H1 (cell line): ENCODE measurements at regions not wholly inside any gene's neighbourhood (a gene's known extent, or its start where the extent isn't known, plus 50 kb on each side); places are given as distances from the start of the nearest gene placed in this dataset.

ENCODE experiments used
- CTCF ChIA-PET: fragments of 300-600 bp; sonication (Branson Sonifier 250); formaldehyde crosslinking; loops from one replicate; lab custom pipeline; 2021; ENCODE audit not compliant: partially characterized antibody; lab: Charles Lee
- POLR2A ChIA-PET: fragments of 300-600 bp; sonication (Branson Sonifier 250); formaldehyde crosslinking; loops from one replicate; lab custom pipeline; 2021; ENCODE audit warnings: inconsistent platforms; ENCODE audit not compliant: partially characterized antibody; lab: Charles Lee
- DNase-seq, 2 experiments: peaks; one replicate each; pipeline versions ENCODE4 v3.0.0 to v3.0.0-alpha.2; 2010 to 2022; ENCODE audit warnings: low spot score in 2 of 2, low read depth in 1 of 2, mixed read lengths in 1 of 2
- FAIRE-seq: peaks from 2 replicates; lab custom pipeline; 2011; peaks lifted over from hg19 to GRCh38; lab: Jason Lieb, UNC
- H2AFZ ChIP-seq: 2 replicates; pipeline ENCODE4 v1.8.1; 2012; ENCODE audit warnings: low read length, inconsistent platforms
- H2AK5ac ChIP-seq: 2 replicates; pipeline ENCODE4 v1.6.1; 2013; ENCODE audit warnings: low read depth, low read length
- H2BK120ac ChIP-seq: replicated peaks from 2 replicates; pipeline ENCODE3; 2013; ENCODE audit warnings: low read depth, low read length, inconsistent platforms
- H2BK12ac ChIP-seq: 2 replicates; pipeline ENCODE4 v1.6.1; 2013; ENCODE audit warnings: low read depth, low read length
- H2BK15ac ChIP-seq: 2 replicates; pipeline ENCODE4 v1.6.1; 2013; ENCODE audit warnings: low read length
- H2BK20ac ChIP-seq: 2 replicates; pipeline ENCODE4 v1.6.1; 2013; ENCODE audit warnings: low read length
- H2BK5ac ChIP-seq: 2 replicates; pipeline ENCODE4 v1.6.1; 2013; ENCODE audit warnings: low read depth, low read length
- H3K14ac ChIP-seq: 2 replicates; pipeline ENCODE4 v1.6.1; 2013; ENCODE audit warnings: inconsistent platforms; ENCODE audit not compliant: insufficient read length
- H3K18ac ChIP-seq: 2 replicates; pipeline ENCODE4 v1.6.1; 2013; ENCODE audit warnings: low read length; ENCODE audit errors: extremely low read depth
- H3K23ac ChIP-seq: 2 replicates; pipeline ENCODE4 v1.6.1; 2013; ENCODE audit warnings: inconsistent platforms; ENCODE audit not compliant: insufficient read length
- H3K23me2 ChIP-seq: 2 replicates; pipeline ENCODE4 v1.6.1; 2013; ENCODE audit warnings: low read depth, low read length
- H3K27ac ChIP-seq: 2 replicates; pipeline ENCODE4 v1.6.1; 2011; ENCODE audit warnings: low read depth, low read length, inconsistent platforms
- H3K27me3 ChIP-seq, 4 experiments: replicated peaks in 1 of 4; 1 replicate in 1 of 4; 2 replicates in 3 of 4; pipeline versions ENCODE4 v1.6.1 to v1.8.1; 2011 to 2013; ENCODE audit warnings: low read length in 3 of 4, mild to moderate bottlenecking in 3 of 4, inconsistent platforms in 2 of 4, mixed read lengths in 2 of 4, moderate library complexity in 1 of 4; ENCODE audit not compliant: control insufficient read depth in 3 of 4, insufficient read depth in 3 of 4; ENCODE audit errors: extremely low read depth in 1 of 4
- H3K36me3 ChIP-seq, 4 experiments: 2 replicates each; pipeline versions ENCODE4 v1.6.1 to v1.8.1; 2011 to 2013; ENCODE audit warnings: mild to moderate bottlenecking in 4 of 4, low read length in 3 of 4, moderate library complexity in 2 of 4, control low read depth in 1 of 4, inconsistent platforms in 1 of 4; ENCODE audit not compliant: insufficient read depth in 4 of 4, control insufficient read depth in 2 of 4
- H3K4ac ChIP-seq: replicated peaks from 2 replicates; pipeline ENCODE3; 2013; ENCODE audit warnings: low read length, low read depth, mixed read lengths, inconsistent platforms; ENCODE audit not compliant: insufficient read length
- H3K4me1 ChIP-seq, 4 experiments: replicated peaks in 1 of 4; 1 replicate in 1 of 4; 2 replicates in 3 of 4; pipeline versions ENCODE4 v1.6.1 to v1.8.1; 2011 to 2013; ENCODE audit warnings: low read length in 3 of 4, inconsistent platforms in 2 of 4, mixed read lengths in 1 of 4; ENCODE audit not compliant: insufficient read depth in 4 of 4, control insufficient read depth in 3 of 4
- H3K4me2 ChIP-seq, 2 experiments: 2 replicates each; pipeline versions ENCODE4 v1.6.1 to v1.8.1; 2011 to 2013; ENCODE audit warnings: low read depth in 2 of 2, low read length in 2 of 2, control low read depth in 1 of 2, inconsistent platforms in 1 of 2, mild to moderate bottlenecking in 1 of 2; ENCODE audit not compliant: insufficient read depth in 1 of 2
- H3K4me3 ChIP-seq, 4 experiments: fragments of 200-600, 300-600 bp in 1 of 4; sonication (generic), shearing (Covaris generic), sonication (Bioruptor Twin) in 1 of 4; 2 replicates each; pipeline versions ENCODE4 v1.5.1 to v1.8.1; 2011 to 2016; ENCODE audit warnings: low read length in 4 of 4, low read depth in 3 of 4, control low read depth in 2 of 4, inconsistent platforms in 2 of 4, mild to moderate bottlenecking in 2 of 4, mixed read lengths in 1 of 4, moderate library complexity in 1 of 4; ENCODE audit not compliant: insufficient read depth in 2 of 4; ENCODE audit errors: extremely low read depth in 1 of 4
- H3K56ac ChIP-seq: replicated peaks from 2 replicates; pipeline ENCODE3; 2013; ENCODE audit warnings: low read depth, mild to moderate bottlenecking, mixed read lengths, low read length, inconsistent platforms; ENCODE audit not compliant: insufficient read length
- H3K79me1 ChIP-seq: 2 replicates; pipeline ENCODE4 v1.6.1; 2013; ENCODE audit warnings: low read depth, low read length, control low read depth
- H3K79me2 ChIP-seq, 2 experiments: 2 replicates each; pipeline versions ENCODE4 v1.6.1 to v1.8.1; 2012 to 2013; ENCODE audit warnings: low read length in 2 of 2, mild to moderate bottlenecking in 2 of 2, inconsistent platforms in 1 of 2; ENCODE audit not compliant: insufficient read depth in 2 of 2, control insufficient read depth in 1 of 2
- H3K9ac ChIP-seq, 4 experiments: replicated peaks in 1 of 4; 1 replicate in 1 of 4; 2 replicates in 3 of 4; pipeline versions ENCODE4 v1.6.1 to v1.8.1; 2011 to 2013; ENCODE audit warnings: low read depth in 3 of 4, low read length in 3 of 4, control low read depth in 2 of 4, mild to moderate bottlenecking in 2 of 4, moderate library complexity in 2 of 4, inconsistent platforms in 1 of 4; ENCODE audit errors: extremely low read depth in 1 of 4
- H3K9me3 ChIP-seq, 2 experiments: 2 replicates each; pipeline versions ENCODE4 v1.6.1 to v1.8.1; 2012 to 2013; ENCODE audit warnings: mild to moderate bottlenecking in 2 of 2, moderate library complexity in 2 of 2, control low read depth in 1 of 2, inconsistent platforms in 1 of 2, low read depth in 1 of 2, low read length in 1 of 2, mixed read lengths in 1 of 2; ENCODE audit not compliant: insufficient read depth in 2 of 2
- H4K20me1 ChIP-seq, 2 experiments: replicated peaks in 1 of 2; 2 replicates each; pipeline versions ENCODE3 to v1.8.1; 2011 to 2013; ENCODE audit warnings: inconsistent platforms in 2 of 2, low read length in 2 of 2, mild to moderate bottlenecking in 1 of 2; ENCODE audit not compliant: insufficient read depth in 2 of 2, control insufficient read depth in 1 of 2
- H4K5ac ChIP-seq: 2 replicates; pipeline ENCODE4 v1.6.1; 2013; ENCODE audit warnings: low read length, low read depth, mixed read lengths, inconsistent platforms; ENCODE audit not compliant: insufficient read length
- H4K8ac ChIP-seq: 2 replicates; pipeline ENCODE4 v1.8.0; 2013; ENCODE audit warnings: mild to moderate bottlenecking, moderate library complexity, low read length, inconsistent platforms; ENCODE audit not compliant: insufficient read depth; ENCODE audit errors: extremely low read depth
- H4K91ac ChIP-seq: replicated peaks from 2 replicates; pipeline ENCODE3; 2013; ENCODE audit warnings: low read length, mixed read lengths, inconsistent platforms; ENCODE audit not compliant: insufficient read length
- CBX5 ChIP-seq: fragments of 300-800, 300-1000 bp; sonication (generic); IDR thresholded peaks from 2 replicates; pipeline ENCODE4 v1.7.1; 2016; ENCODE audit warnings: antibody characterized with exemption, low read length, low read depth
- MAFK ChIP-seq: IDR thresholded peaks from 2 replicates; pipeline ENCODE4 v1.6.1; 2012; ENCODE audit warnings: low read depth, mild to moderate bottlenecking, improper control_type of control experiment, low read length
- WGBS, 2 experiments: shearing (Covaris generic) in 1 of 2; methylation state at CpG; one replicate each; pipeline versions ENCODE4 v1.1.6 to v1.1.7; 2013 to 2015; ENCODE audit warnings: low lambda C conversion rate in 2 of 2, mixed read lengths in 2 of 2, inconsistent platforms in 1 of 2, low coverage in 1 of 2, missing lambda C conversion rate in 1 of 2; ENCODE audit not compliant: insufficient replicate concordance in 2 of 2, insufficient coverage in 1 of 2, insufficient read length in 1 of 2; ENCODE audit errors: extremely low coverage in 1 of 2, missing lambda C conversion rate in 1 of 2; 5-methylcytosine and 5-hydroxymethylcytosine counted together

- Histone ChIP-seq H4K8ac (no peak overlapping the region), H3K79me2 (no peaks in the 10 kb centered on the region), H2AFZ (no peak overlapping the region), H3K23ac (no peak overlapping the region), H3K56ac (no peak overlapping the region), H2BK12ac (no peak overlapping the region), H3K36me3 (no peaks in the 10 kb centered on the region), H2AK5ac (no peak overlapping the region), H4K91ac (no peak overlapping the region), H2BK15ac (no peak overlapping the region), H3K23me2 (no peaks in the 10 kb centered on the region), H3K4me1 (no peaks in the 10 kb centered on the region; a peak in 1 of 7 replicates), H3K14ac (no peak overlapping the region), H4K20me1 (no peaks in the 10 kb centered on the region), H4K5ac (no peak overlapping the region), H3K4me2 (no peak overlapping the region), H3K9ac (no peak overlapping the region), H2BK120ac (no peak overlapping the region), H2BK5ac (no peak overlapping the region), H3K4me3 (no peak overlapping the region), H3K27ac (no peak overlapping the region), H2BK20ac (no peak overlapping the region), H3K27me3 (no peaks in the 10 kb centered on the region), H3K9me3 (no peaks in the 10 kb centered on the region), H3K79me1 (no peaks in the 10 kb centered on the region), H3K18ac (no peak overlapping the region), H3K4ac (no peak overlapping the region)
- ChIA-PET POLR2A (no interaction called here), CTCF (interaction anchor here (0.7 kb wide), 1 partner anchor 50 kb away, joined by 3 read pairs; no protein-coding TSS in a partner anchor)
- 94% methylated on average over 3 of the region's 3 CpGs; no CpG with 5 or more reads in 1 of the 2 experiments for WGBS, 2 experiments
- no peak for FAIRE-seq
- TF ChIP-seq MAFK (peak; percentile 52; the same call in 1 of the 2 replicates), CBX5 (no peak)
- no peak for DNase-seq
These were observed 55.9 kb upstream of the ALK start for GRCh38 chr2:29977284-29977683.
